ENCODE measurements at regions not wholly inside any gene's neighbourhood (a gene's known extent, or its start where the extent isn't known, plus 50 kb on each side); places are given as distances from the start of the nearest gene placed in this dataset.

DNA sequence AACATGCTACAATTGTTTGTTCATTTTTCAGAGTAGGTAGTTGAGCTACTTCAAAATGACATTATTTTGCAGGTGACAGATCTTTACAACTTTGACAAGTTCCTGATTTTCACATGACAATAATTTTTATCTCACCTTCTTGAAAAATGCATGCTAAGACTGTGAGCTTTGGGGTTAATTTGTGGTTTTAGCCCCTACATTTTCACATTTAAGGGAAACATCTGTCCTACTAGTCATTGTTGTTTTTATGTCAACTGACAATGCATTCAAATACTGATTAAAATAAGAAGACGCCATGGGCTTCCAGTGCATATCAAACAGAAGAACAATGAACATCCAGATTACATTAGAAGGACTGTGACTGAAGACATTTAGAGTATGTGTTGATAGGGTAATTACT is 1470.8 kb upstream of the TENM4 start:
- TF ChIP-seq, protein P1, sequence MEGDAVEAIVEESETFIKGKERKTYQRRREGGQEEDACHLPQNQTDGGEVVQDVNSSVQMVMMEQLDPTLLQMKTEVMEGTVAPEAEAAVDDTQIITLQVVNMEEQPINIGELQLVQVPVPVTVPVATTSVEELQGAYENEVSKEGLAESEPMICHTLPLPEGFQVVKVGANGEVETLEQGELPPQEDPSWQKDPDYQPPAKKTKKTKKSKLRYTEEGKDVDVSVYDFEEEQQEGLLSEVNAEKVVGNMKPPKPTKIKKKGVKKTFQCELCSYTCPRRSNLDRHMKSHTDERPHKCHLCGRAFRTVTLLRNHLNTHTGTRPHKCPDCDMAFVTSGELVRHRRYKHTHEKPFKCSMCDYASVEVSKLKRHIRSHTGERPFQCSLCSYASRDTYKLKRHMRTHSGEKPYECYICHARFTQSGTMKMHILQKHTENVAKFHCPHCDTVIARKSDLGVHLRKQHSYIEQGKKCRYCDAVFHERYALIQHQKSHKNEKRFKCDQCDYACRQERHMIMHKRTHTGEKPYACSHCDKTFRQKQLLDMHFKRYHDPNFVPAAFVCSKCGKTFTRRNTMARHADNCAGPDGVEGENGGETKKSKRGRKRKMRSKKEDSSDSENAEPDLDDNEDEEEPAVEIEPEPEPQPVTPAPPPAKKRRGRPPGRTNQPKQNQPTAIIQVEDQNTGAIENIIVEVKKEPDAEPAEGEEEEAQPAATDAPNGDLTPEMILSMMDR (IDR thresholded peaks at IDR 0.05) = no peak
- no peak for TF ChIP-seq POLR2A (IDR thresholded peaks at IDR 0.05)

All from heart left ventricle (tissue), 13 donors.